ENCODE measurements at regions not wholly inside any gene's neighbourhood (a gene's known extent, or its start where the extent isn't known, plus 50 kb on each side); places are given as distances from the start of the nearest gene placed in this dataset.
A peak's percentile ranks its signal among the peaks of the same experiment; 100 is the strongest.

DNA sequence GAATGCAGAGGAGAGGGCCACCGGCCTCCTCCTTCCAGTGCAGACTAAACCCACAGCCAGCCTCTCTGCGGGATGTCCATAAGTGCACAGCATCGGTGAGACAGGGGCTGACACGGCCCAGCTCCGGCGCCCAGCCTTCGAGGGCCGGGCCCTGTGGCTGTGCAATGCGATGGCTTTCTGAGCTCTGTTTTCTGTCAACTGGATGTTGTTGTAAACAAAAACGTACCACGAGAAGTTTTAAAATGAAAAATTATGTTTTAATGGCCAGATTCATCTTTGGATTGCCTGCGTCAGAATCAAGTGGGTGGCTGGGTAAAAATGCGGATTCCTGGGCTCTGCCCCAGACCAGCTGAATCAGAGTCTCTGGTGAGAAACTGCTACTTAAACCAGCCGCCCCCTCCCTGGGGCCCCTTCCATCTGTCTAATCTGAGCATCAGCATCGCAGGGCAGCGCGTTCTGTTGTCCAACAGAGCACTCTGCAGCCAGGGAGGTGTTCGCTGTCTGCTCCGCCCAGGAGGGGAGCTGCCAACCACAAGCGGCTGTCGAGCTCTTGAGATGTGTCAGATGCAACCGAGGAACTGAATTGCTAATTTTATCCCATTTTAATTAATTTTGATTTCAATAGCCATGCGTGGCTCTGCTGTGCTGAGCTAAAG lies 133.4 kb downstream of the RFLNA start:
- ATAC-seq (peak; percentile 38), DNase-seq (peak; percentile 38 to 73 (median 56))
- Histone ChIP-seq H3K27ac (peak overlapping the region in 2 of 4 donors; percentile 42 to 60), H3K4me3 (no peak overlapping the region), H3K36me3 (replicated peaks in 1 of 2; ENCODE audit: insufficient read depth in 1 of 2, low read depth in 2 of 2) (peaks cover 0 to 11% of the 10 kb centered on the region in 2 donors), H3K27me3 (no peaks in the 10 kb centered on the region), H3K4me1 (peaks cover 13% of the 10 kb centered on the region), H3K9me3 (no peaks in the 10 kb centered on the region)
- 79 to 83% methylated on average over 21 of the region's 23 CpGs for WGBS, 2 donors
- TF ChIP-seq, protein P1, sequence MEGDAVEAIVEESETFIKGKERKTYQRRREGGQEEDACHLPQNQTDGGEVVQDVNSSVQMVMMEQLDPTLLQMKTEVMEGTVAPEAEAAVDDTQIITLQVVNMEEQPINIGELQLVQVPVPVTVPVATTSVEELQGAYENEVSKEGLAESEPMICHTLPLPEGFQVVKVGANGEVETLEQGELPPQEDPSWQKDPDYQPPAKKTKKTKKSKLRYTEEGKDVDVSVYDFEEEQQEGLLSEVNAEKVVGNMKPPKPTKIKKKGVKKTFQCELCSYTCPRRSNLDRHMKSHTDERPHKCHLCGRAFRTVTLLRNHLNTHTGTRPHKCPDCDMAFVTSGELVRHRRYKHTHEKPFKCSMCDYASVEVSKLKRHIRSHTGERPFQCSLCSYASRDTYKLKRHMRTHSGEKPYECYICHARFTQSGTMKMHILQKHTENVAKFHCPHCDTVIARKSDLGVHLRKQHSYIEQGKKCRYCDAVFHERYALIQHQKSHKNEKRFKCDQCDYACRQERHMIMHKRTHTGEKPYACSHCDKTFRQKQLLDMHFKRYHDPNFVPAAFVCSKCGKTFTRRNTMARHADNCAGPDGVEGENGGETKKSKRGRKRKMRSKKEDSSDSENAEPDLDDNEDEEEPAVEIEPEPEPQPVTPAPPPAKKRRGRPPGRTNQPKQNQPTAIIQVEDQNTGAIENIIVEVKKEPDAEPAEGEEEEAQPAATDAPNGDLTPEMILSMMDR (IDR thresholded peaks at IDR 0.05) = no peak
- no peak for TF ChIP-seq POLR2A (IDR thresholded peaks at IDR 0.05)
- intact Hi-C loops (cut with DNase I) = no loop called here

DNA sequence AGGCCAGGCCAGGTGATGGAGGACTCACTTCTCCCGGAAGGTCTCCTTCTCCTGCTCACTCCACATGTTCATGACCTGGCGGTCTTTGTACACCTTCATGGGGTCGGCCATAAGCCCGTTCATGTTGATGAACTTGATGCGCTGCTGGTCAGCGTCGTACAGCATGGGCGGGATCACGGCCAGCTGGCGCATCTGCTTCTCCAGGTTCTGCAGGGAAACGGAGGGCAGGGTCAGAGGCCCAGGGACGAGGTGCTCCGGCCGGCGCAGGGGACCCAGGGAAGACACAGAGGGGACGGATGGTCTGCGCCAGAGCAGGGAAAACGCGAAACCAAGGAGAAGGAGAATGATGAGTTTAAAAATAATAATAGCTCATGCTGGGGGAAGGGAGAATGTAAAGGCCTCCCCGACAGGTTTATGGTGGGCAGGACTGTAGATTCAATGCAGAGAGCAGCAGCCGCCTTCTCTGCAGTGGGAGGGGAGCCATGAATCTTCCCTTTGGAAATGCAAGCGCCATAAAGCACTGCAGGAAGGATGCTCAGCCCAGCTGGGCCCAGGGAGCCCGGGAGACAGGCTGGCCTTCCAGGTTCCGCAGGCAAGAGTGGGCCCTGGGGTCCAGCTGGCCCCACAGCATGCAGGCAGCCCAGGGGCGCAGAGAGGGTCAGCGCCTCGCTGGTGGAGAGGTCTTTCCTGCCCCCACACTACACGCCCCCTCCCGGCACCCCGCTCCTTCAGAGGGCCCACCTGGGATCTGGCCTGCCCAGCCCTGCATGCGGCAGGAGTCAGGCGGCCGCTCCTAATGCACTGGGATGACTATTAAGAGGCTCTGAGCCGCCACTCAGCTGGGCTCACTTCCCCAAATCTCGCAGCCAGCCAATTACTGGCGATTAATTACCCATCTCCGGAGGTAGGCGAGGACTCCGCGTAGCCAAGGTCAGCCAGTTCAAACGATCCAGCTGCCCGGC lies 132.0 kb downstream of the RFLNA start:
- 69 to 91% methylated on average over 24 to 39 of the region's 42 CpGs for WGBS, 2 donors
- no peak for ATAC-seq
- Histone ChIP-seq H3K27ac (peak overlapping the region in 3 of 4 donors; percentile 3 to 60 (median 42)), H3K27me3 (no peaks in the 10 kb centered on the region), H3K9me3 (no peaks in the 10 kb centered on the region), H3K4me3 (no peak overlapping the region), H3K36me3 (replicated peaks in 1 of 2; ENCODE audit: insufficient read depth in 1 of 2, low read depth in 2 of 2) (peaks cover 0 to 11% of the 10 kb centered on the region in 2 donors), H3K4me1 (peaks cover 27% of the 10 kb centered on the region)
- TF ChIP-seq POLR2A (IDR thresholded peaks at IDR 0.05) = no peak
- TF ChIP-seq, protein P1 (IDR thresholded peaks at IDR 0.05) = no peak
- DNase-seq = peak in 2 of 4 donors; percentile 31 to 36
- intact Hi-C loops (cut with DNase I) = no loop called here

DNA sequence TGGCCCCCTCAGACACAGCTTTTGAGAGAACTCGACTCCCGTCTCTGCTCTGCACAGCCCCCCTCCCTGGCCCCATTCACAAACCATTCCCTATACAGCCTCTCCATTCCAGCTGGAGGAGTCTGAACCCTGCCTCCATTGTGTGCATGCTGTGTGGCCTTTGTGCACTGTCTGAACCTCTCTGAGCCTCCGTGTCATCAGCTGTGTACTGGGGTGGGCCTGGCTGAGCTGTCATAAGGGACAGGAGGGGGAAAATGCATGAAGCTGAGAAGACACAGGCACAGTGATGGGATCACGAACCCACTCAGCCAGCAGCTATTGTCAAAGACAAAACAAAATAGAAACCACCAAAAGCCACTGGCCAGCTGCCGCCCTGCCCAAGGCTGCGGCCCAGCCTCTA lies 130.8 kb downstream of the RFLNA start:
- intact Hi-C loops (cut with DNase I) = no loop called here
- Histone ChIP-seq H3K4me1 (peaks cover 32% of the 10 kb centered on the region), H3K27me3 (no peaks in the 10 kb centered on the region), H3K4me3 (no peak overlapping the region), H3K27ac (no peak overlapping the region), H3K9me3 (no peaks in the 10 kb centered on the region), H3K36me3 (replicated peaks in 1 of 2; ENCODE audit: insufficient read depth in 1 of 2, low read depth in 2 of 2) (peaks cover 0 to 11% of the 10 kb centered on the region in 2 donors)
- no peak for TF ChIP-seq POLR2A (IDR thresholded peaks at IDR 0.05)
- TF ChIP-seq, protein P1 (IDR thresholded peaks at IDR 0.05) = no peak
- DNase-seq (no peak), ATAC-seq (no peak)
- 94% methylated on average over 6 of the region's 6 CpGs for WGBS, 2 donors

DNA sequence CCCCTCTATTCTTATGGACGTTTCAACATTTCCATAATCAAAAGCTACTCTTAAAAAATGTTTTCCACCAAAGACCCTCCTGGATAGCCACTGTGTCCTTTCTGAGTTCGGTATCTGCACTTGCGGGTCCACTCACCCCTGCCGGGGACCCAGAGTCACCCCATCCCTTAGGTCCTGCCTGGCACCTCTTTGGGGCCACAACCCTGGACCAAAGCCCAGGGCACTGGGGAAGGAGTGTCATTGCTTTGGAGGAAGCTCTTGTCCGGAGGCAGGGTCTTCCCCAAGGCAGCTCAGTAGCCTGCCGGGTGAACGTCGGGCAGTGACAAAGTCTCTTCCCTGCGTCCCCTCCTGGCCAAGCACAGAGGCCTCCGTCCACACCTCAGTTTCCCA lies 129.6 kb downstream of the RFLNA start:
- 89% methylated on average over 8 to 10 of the region's 10 CpGs for WGBS, 2 donors
- Histone ChIP-seq H3K27me3 (no peaks in the 10 kb centered on the region), H3K36me3 (replicated peaks in 1 of 2; ENCODE audit: insufficient read depth in 1 of 2, low read depth in 2 of 2) (peaks cover 0 to 8% of the 10 kb centered on the region in 2 donors), H3K4me1 (peaks cover 32% of the 10 kb centered on the region), H3K9me3 (no peaks in the 10 kb centered on the region), H3K4me3 (no peak overlapping the region), H3K27ac (peak overlapping the region in 2 of 4 donors; percentile 16 to 89)
- ATAC-seq (no peak), DNase-seq (no peak)
- intact Hi-C loops (cut with DNase I) = no loop called here
- TF ChIP-seq POLR2A (IDR thresholded peaks at IDR 0.05) = no peak
- TF ChIP-seq, protein P1 (IDR thresholded peaks at IDR 0.05) = no peak
